SK-N-SH treated with all-trans-retinoic acid at 6 μM for 48 hours (cell line): ENCODE measurements at regions not wholly inside any gene's neighbourhood (a gene's known extent, or its start where the extent isn't known, plus 50 kb on each side); places are given as distances from the start of the nearest gene placed in this dataset.

Experiments used
- ATAC-seq: fragments of 200-7000 bp; cut with Tn5 transposase; 3 replicates; pipeline ENCODE4 v1.9.1; 2020; ENCODE audit warnings: mild to moderate bottlenecking, moderate library complexity
- ARNTL ChIP-seq: fragments of 450-650 bp; formaldehyde crosslinking; IDR thresholded peaks from 2 replicates; pipeline ENCODE4 v1.5.0; 2020; ENCODE audit warnings: low read depth, mild to moderate bottlenecking, moderate library complexity, borderline replicate concordance
- BACH2 ChIP-seq: fragments of 250-450 bp; sonication (Bioruptor Pico); IDR thresholded peaks from 2 replicates; pipeline ENCODE4 v1.9.0; 2021; ENCODE audit warnings: mild to moderate bottlenecking, borderline replicate concordance
- CSDC2 ChIP-seq: fragments of 250-450 bp; sonication (Bioruptor Pico); IDR thresholded peaks from 2 replicates; pipeline ENCODE4 v1.5.0; 2020; ENCODE audit warnings: mild to moderate bottlenecking, moderate library complexity
- ESRRG ChIP-seq: fragments of 250-450 bp; sonication (Bioruptor Pico); IDR thresholded peaks from 2 replicates; pipeline ENCODE4 v1.6.1; 2021; ENCODE audit warnings: mild to moderate bottlenecking
- GLIS3 ChIP-seq: fragments of 250-450 bp; sonication (Bioruptor Pico); IDR thresholded peaks from 2 replicates; pipeline ENCODE4 v1.5.0; 2020; ENCODE audit warnings: mild to moderate bottlenecking, moderate library complexity
- ISL1 ChIP-seq: fragments of 250-450 bp; sonication (Bioruptor Pico); IDR thresholded peaks from 2 replicates; pipeline ENCODE4 v2.1.2; 2022; ENCODE audit warnings: mild to moderate bottlenecking, moderate library complexity
- OSR1 ChIP-seq: fragments of 250-450 bp; sonication (Bioruptor Pico); IDR thresholded peaks from 2 replicates; pipeline ENCODE4 v1.8.0; 2022; ENCODE audit warnings: moderate library complexity, mild to moderate bottlenecking, inconsistent platforms
- PATZ1 ChIP-seq: fragments of 250-450 bp; sonication (Bioruptor Pico); IDR thresholded peaks from 2 replicates; pipeline ENCODE4 v1.8.0; 2020; ENCODE audit warnings: mild to moderate bottlenecking, moderate library complexity, borderline replicate concordance
- POU6F1 ChIP-seq: fragments of 250-450 bp; sonication (Bioruptor Pico); IDR thresholded peaks from 2 replicates; pipeline ENCODE4 v1.8.0; 2021; ENCODE audit warnings: low read depth, mild to moderate bottlenecking, moderate library complexity, borderline replicate concordance
- PPARA ChIP-seq: fragments of 250-450 bp; sonication (Bioruptor Pico); IDR thresholded peaks from 2 replicates; pipeline ENCODE4 v1.5.0; 2020; ENCODE audit warnings: mild to moderate bottlenecking, borderline replicate concordance
- RARB ChIP-seq: fragments of 250-450 bp; sonication (Bioruptor Pico); IDR thresholded peaks from 2 replicates; pipeline ENCODE4 v1.8.0; 2021; ENCODE audit warnings: mild to moderate bottlenecking, moderate library complexity
- SNAI2 ChIP-seq: fragments of 250-450 bp; sonication (Bioruptor Pico); IDR thresholded peaks from 2 replicates; pipeline ENCODE4 v1.5.0; 2020; ENCODE audit warnings: mild to moderate bottlenecking, moderate library complexity
- TCF4 ChIP-seq: fragments of 250-450 bp; sonication (Bioruptor Pico); IDR thresholded peaks from 2 replicates; pipeline ENCODE4 v1.8.0; 2021; ENCODE audit warnings: mild to moderate bottlenecking, moderate library complexity, borderline replicate concordance
- TOX ChIP-seq: fragments of 250-450 bp; sonication (Bioruptor Pico); IDR thresholded peaks from 2 replicates; pipeline ENCODE4 v1.8.0; 2021; ENCODE audit warnings: mild to moderate bottlenecking, moderate library complexity, borderline replicate concordance
- TSHZ2 ChIP-seq: fragments of 250-450 bp; sonication (Bioruptor Pico); IDR thresholded peaks from 2 replicates; pipeline ENCODE4 v1.5.0; 2020; ENCODE audit warnings: mild to moderate bottlenecking, moderate library complexity
- ZC3H10 ChIP-seq: fragments of 250-450 bp; sonication (Bioruptor Pico); IDR thresholded peaks from 2 replicates; pipeline ENCODE4 v1.5.1; 2021; ENCODE audit warnings: mild to moderate bottlenecking, moderate library complexity
- ZFP3 ChIP-seq: fragments of 250-450 bp; sonication (Bioruptor Pico); IDR thresholded peaks from 2 replicates; pipeline ENCODE4 v1.5.0; 2020; ENCODE audit warnings: mild to moderate bottlenecking, moderate library complexity
- ZFP30 ChIP-seq: fragments of 450-650 bp; formaldehyde crosslinking; IDR thresholded peaks from 2 replicates; pipeline ENCODE4 v1.5.0; 2022; ENCODE audit warnings: mild to moderate bottlenecking, moderate library complexity
- ZNF565 ChIP-seq: fragments of 450-650 bp; formaldehyde crosslinking; conservative IDR thresholded peaks from 2 replicates; pipeline ENCODE4 v1.5.0; 2020; ENCODE audit warnings: low read depth, mild to moderate bottlenecking, moderate library complexity
- ZNF70 ChIP-seq: fragments of 450-650 bp; formaldehyde crosslinking; IDR thresholded peaks from 2 replicates; pipeline ENCODE4 v1.5.0; 2020; ENCODE audit warnings: mild to moderate bottlenecking, moderate library complexity
- ZNF8 ChIP-seq: fragments of 450-650 bp; formaldehyde crosslinking; IDR thresholded peaks from 2 replicates; pipeline ENCODE4 v1.5.0; 2020; ENCODE audit warnings: mild to moderate bottlenecking, moderate library complexity
- TF ChIP-seq, protein P1 (sequence below): fragments of 250-450 bp; sonication (Bioruptor Pico); IDR thresholded peaks from 2 replicates; pipeline ENCODE4 v1.5.1; 2021; ENCODE audit warnings: mild to moderate bottlenecking, moderate library complexity
- TF ChIP-seq, protein P2 (sequence below): fragments of 250-450 bp; sonication (Bioruptor Pico); IDR thresholded peaks from 2 replicates; pipeline ENCODE4 v1.5.1; 2020; ENCODE audit warnings: low read depth, mild to moderate bottlenecking, moderate library complexity

DNA sequence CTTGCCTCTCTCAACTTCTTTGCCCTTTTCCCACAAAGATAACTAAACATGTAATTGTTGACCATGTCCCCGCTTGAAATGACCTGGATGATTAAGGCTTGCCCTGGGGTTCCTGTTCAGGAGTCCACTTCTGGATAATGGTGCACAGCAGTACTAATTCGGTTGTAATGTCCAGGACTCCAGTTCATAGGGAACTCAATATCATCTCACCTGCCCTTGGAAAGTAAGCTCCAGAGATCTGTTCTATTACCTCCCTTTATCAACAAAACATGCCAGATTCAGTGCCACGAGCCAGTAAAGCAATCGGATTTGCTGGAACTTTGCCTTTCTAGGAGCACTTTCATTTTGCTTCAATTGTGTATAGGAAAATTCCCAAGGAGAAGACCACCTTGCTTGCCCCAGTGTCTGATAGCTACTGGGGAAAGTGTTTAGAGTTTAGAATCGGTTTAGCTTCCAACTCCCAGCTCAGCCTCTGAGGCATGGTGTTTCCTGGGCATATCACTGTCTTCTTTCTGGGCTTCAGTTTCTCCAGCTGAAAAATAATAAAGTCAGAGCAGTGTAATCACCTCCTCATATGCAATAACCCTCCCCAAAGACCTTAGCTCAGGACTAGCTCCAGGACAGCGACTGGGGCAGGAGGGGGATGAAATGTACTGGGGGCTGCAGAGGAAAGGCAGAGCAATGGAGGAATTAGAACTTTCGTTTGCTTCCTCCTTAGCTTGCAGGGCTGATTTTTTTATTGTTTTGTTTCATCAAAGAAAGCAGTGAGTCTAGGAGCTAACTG is 162.6 kb upstream of the CYRIA start (continued):
- TF ChIP-seq ZFP3, result no peak
- TF ChIP-seq SNAI2 (CRISPR knock-in tag), result no peak

GRCh38 chr2:16824472-16824871 is 158.8 kb upstream of the CYRIA start:
- TF ChIP-seq ZNF70, result no peak
- no peak for TF ChIP-seq PATZ1
- no peak for TF ChIP-seq TCF4 (CRISPR knock-in tag)
- TF ChIP-seq RARB (CRISPR knock-in tag), result no peak
- TF ChIP-seq ZFP30, result no peak
- no peak for TF ChIP-seq ARNTL
- no peak for TF ChIP-seq SNAI2 (CRISPR knock-in tag)
- no peak for TF ChIP-seq ZNF8 (CRISPR knock-in tag)
- TF ChIP-seq ISL1 (CRISPR knock-in tag), result no peak
- TF ChIP-seq, protein P1, sequence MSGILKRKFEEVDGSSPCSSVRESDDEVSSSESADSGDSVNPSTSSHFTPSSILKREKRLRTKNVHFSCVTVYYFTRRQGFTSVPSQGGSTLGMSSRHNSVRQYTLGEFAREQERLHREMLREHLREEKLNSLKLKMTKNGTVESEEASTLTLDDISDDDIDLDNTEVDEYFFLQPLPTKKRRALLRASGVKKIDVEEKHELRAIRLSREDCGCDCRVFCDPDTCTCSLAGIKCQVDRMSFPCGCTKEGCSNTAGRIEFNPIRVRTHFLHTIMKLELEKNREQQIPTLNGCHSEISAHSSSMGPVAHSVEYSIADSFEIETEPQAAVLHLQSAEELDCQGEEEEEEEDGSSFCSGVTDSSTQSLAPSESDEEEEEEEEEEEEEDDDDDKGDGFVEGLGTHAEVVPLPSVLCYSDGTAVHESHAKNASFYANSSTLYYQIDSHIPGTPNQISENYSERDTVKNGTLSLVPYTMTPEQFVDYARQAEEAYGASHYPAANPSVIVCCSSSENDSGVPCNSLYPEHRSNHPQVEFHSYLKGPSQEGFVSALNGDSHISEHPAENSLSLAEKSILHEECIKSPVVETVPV, result no peak
- no peak for TF ChIP-seq ZFP3
- no peak for ATAC-seq

GRCh38 chr2:16821692-16822091 is 156.1 kb upstream of the CYRIA start:
- ATAC-seq, result no peak
- TF ChIP-seq CSDC2 (CRISPR knock-in tag), result no peak
- no peak for TF ChIP-seq ZFP30
- TF ChIP-seq ZNF565 (CRISPR knock-in tag), result no peak
- no peak for TF ChIP-seq TOX (CRISPR knock-in tag)
- no peak for TF ChIP-seq ZNF8 (CRISPR knock-in tag)
- no peak for TF ChIP-seq SNAI2 (CRISPR knock-in tag)
- no peak for TF ChIP-seq BACH2 (CRISPR knock-in tag)
- peak; percentile 24; the same call in 1 of the 2 replicates for TF ChIP-seq TSHZ2
- TF ChIP-seq, protein P1, result no peak
- peak; percentile 71; the same call in 1 of the 2 replicates for TF ChIP-seq ISL1 (CRISPR knock-in tag)
- no peak for TF ChIP-seq ARNTL
- TF ChIP-seq GLIS3 (CRISPR knock-in tag), result no peak
- TF ChIP-seq PATZ1, result no peak
- TF ChIP-seq RARB (CRISPR knock-in tag), result no peak
- no peak for TF ChIP-seq ZC3H10 (CRISPR knock-in tag)
- no peak for TF ChIP-seq ESRRG
- TF ChIP-seq ZFP3, result no peak
- no peak for TF ChIP-seq PPARA (CRISPR knock-in tag)
- TF ChIP-seq, protein P2, sequence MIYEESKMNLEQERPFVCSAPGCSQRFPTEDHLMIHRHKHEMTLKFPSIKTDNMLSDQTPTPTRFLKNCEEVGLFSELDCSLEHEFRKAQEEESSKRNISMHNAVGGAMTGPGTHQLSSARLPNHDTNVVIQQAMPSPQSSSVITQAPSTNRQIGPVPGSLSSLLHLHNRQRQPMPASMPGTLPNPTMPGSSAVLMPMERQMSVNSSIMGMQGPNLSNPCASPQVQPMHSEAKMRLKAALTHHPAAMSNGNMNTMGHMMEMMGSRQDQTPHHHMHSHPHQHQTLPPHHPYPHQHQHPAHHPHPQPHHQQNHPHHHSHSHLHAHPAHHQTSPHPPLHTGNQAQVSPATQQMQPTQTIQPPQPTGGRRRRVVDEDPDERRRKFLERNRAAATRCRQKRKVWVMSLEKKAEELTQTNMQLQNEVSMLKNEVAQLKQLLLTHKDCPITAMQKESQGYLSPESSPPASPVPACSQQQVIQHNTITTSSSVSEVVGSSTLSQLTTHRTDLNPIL (CRISPR knock-in tag), result no peak
- no peak for TF ChIP-seq OSR1 (CRISPR knock-in tag)
- TF ChIP-seq ZNF70, result no peak
- no peak for TF ChIP-seq POU6F1 (CRISPR knock-in tag)
- TF ChIP-seq TCF4 (CRISPR knock-in tag), result peak; percentile 70; the same call in 1 of the 2 replicates
- TF ChIP-seq, all 23 proteins: peak for 3
